ACHN (cell line): ENCODE measurements at regions not wholly inside any gene's neighbourhood (a gene's known extent, or its start where the extent isn't known, plus 50 kb on each side); places are given as distances from the start of the nearest gene placed in this dataset.

Source experiments
- DNase-seq: peaks from one replicate; pipeline ENCODE4 v3.0.0-alpha.2; 2015
- in situ Hi-C: cut with HindIII; loops from 2 replicates; pipeline ENCODE4 v1.10.0; 2017; ENCODE audit warnings: low sequenced_read_pairs, low pct_ligation_motif_present, low pct_unique_long_range_greater_than_20kb

GRCh38 chr3:80537680-80538079 lies 769.9 kb upstream of the ROBO1 start:
- in situ Hi-C loops: no loop called here
- DNase-seq: no peak

GRCh38 chr3:80535286-80535685 lies 767.5 kb upstream of the ROBO1 start:
- in situ Hi-C loops: no loop called here
- no peak for DNase-seq

- DNase-seq: no peak
- in situ Hi-C loops: no loop called here
Observed at GRCh38 chr3:80533553-80533952, 765.8 kb upstream of the ROBO1 start.

- in situ Hi-C loops: no loop called here
- peak; percentile 1 for DNase-seq
Observed at GRCh38 chr3:80526153-80526552, 758.4 kb upstream of the ROBO1 start.

- in situ Hi-C loops: no loop called here
- DNase-seq: no peak
Observed at GRCh38 chr3:80521081-80521480, 753.3 kb upstream of the ROBO1 start.

- in situ Hi-C loops: no loop called here
- DNase-seq: no peak
Observed at GRCh38 chr3:80519436-80519835, 751.6 kb upstream of the ROBO1 start.

GRCh38 chr3:80496452-80496851 lies 728.7 kb upstream of the ROBO1 start:
- in situ Hi-C loops: no loop called here
- no peak for DNase-seq

GRCh38 chr3:80492162-80492561 lies 724.4 kb upstream of the ROBO1 start:
- in situ Hi-C loops: no loop called here
- DNase-seq: no peak

GRCh38 chr3:80472961-80473360 lies 705.2 kb upstream of the ROBO1 start:
- in situ Hi-C loops: no loop called here

GRCh38 chr3:80472459-80472858 lies 704.7 kb upstream of the ROBO1 start:
- no peak for DNase-seq
- in situ Hi-C loops: no loop called here

More at GRCh38 chr3:80472961-80473360, 705.2 kb upstream of the ROBO1 start:
- no peak for DNase-seq

GRCh38 chr3:80470433-80470832 lies 702.6 kb upstream of the ROBO1 start:
- in situ Hi-C loops: no loop called here
- no peak for DNase-seq

- DNase-seq: no peak
Observed at GRCh38 chr3:80465746-80466145, 697.9 kb upstream of the ROBO1 start.

GRCh38 chr3:80451393-80451792 lies 683.6 kb upstream of the ROBO1 start:
- in situ Hi-C loops: no loop called here
- DNase-seq: no peak

More at GRCh38 chr3:80465746-80466145, 697.9 kb upstream of the ROBO1 start:
- in situ Hi-C loops: no loop called here

GRCh38 chr3:80445641-80446040 lies 677.8 kb upstream of the ROBO1 start:
- in situ Hi-C loops: no loop called here
- DNase-seq: no peak

GRCh38 chr3:80445053-80445452 lies 677.3 kb upstream of the ROBO1 start:
- in situ Hi-C loops: no loop called here
- DNase-seq: no peak

GRCh38 chr3:80439490-80439889 lies 671.7 kb upstream of the ROBO1 start:
- in situ Hi-C loops: no loop called here
- no peak for DNase-seq

GRCh38 chr3:80434366-80434765 lies 666.6 kb upstream of the ROBO1 start:
- in situ Hi-C loops: no loop called here
- DNase-seq: no peak

- in situ Hi-C loops: no loop called here
- DNase-seq: no peak
Observed at GRCh38 chr3:80424951-80425350, 657.2 kb upstream of the ROBO1 start.

- no peak for DNase-seq
- in situ Hi-C loops: no loop called here
Observed at GRCh38 chr3:80408030-80408721, 640.4 kb upstream of the ROBO1 start.

GRCh38 chr3:80405618-80406017 lies 637.8 kb upstream of the ROBO1 start:
- in situ Hi-C loops: no loop called here
- DNase-seq: no peak

- DNase-seq: no peak
- in situ Hi-C loops: no loop called here
Observed at GRCh38 chr3:80395023-80395422, 627.2 kb upstream of the ROBO1 start.
